ENCODE measurements at regions not wholly inside any gene's neighbourhood (a gene's known extent, or its start where the extent isn't known, plus 50 kb on each side); places are given as distances from the start of the nearest gene placed in this dataset.

GRCh38 chr13:105144020-105144419, 1391.4 kb downstream of the EFNB2 start:
- TF ChIP-seq POLR2AphosphoS5 (IDR thresholded peaks at IDR 0.05) (no peak), CTCF (IDR thresholded peaks at IDR 0.05) (no peak)

Measured in esophagus muscularis mucosa (tissue), 3 donors.